Upper lobe of right lung (tissue), 1 donor: ENCODE measurements at regions not wholly inside any gene's neighbourhood (a gene's known extent, or its start where the extent isn't known, plus 50 kb on each side); places are given as distances from the start of the nearest gene placed in this dataset.

Experiments
- ATAC-seq: fragments of 200-7000 bp; cut with Tn5 transposase; one replicate; pipeline ENCODE4 v1.9.1; 2020; ENCODE audit warnings: mild to moderate bottlenecking, moderate library complexity
- DNase-seq: peaks from one replicate; pipeline ENCODE4 v3.0.0-alpha.2; 2020
- H3K27ac ChIP-seq: fragments of 200-600 bp; one replicate; pipeline ENCODE4 v1.8.0; 2022
- H3K27me3 ChIP-seq: fragments of 200-600 bp; one replicate; pipeline ENCODE4 v1.8.0; 2022; ENCODE audit warnings: mild to moderate bottlenecking
- H3K36me3 ChIP-seq: fragments of 200-600 bp; one replicate; pipeline ENCODE4 v1.8.0; 2022
- H3K4me1 ChIP-seq: fragments of 200-600 bp; one replicate; pipeline ENCODE4 v1.8.0; 2022
- H3K4me3 ChIP-seq: fragments of 200-600 bp; one replicate; pipeline ENCODE4 v1.8.0; 2022; ENCODE audit warnings: mild to moderate bottlenecking
- H3K9me3 ChIP-seq: fragments of 200-600 bp; one replicate; pipeline ENCODE4 v1.8.0; 2022
- CTCF ChIP-seq: fragments of 200-600 bp; IDR thresholded peaks from one replicate; pipeline ENCODE4 v1.8.0; 2022; ENCODE audit warnings: antibody characterized with exemption
- intact Hi-C: fragments of 100-400 bp; cut with DNase I; formaldehyde crosslinking; loops from one replicate; pipeline ENCODE4 v1.11.0; 2022
- donor health status: DM: no; HTN: yes; CAD: no; lungs with severe emphysema.

- no peaks in the 10 kb centered on the region for H3K27me3 ChIP-seq
- no peak for TF ChIP-seq CTCF
- no peak overlapping the region for H3K27ac ChIP-seq
- no peak overlapping the region for H3K4me3 ChIP-seq
- intact Hi-C loops: no loop called here
- H3K4me1 ChIP-seq: no peaks in the 10 kb centered on the region
- H3K9me3 ChIP-seq: no peaks in the 10 kb centered on the region
- ATAC-seq (no peak), DNase-seq (no peak)
- no peaks in the 10 kb centered on the region for H3K36me3 ChIP-seq
Observed at GRCh38 chr14:85728476-85729065, 198.6 kb downstream of the FLRT2 start.

- H3K36me3 ChIP-seq: no peaks in the 10 kb centered on the region
- no peak for ATAC-seq
- DNase-seq: no peak
- TF ChIP-seq CTCF: no peak
- no peaks in the 10 kb centered on the region for H3K4me1 ChIP-seq
- no peaks in the 10 kb centered on the region for H3K27me3 ChIP-seq
- H3K4me3 ChIP-seq: no peak overlapping the region
- peaks cover 3% of the 10 kb centered on the region for H3K9me3 ChIP-seq
- H3K27ac ChIP-seq: no peak overlapping the region
- intact Hi-C loops: no loop called here
Observed at GRCh38 chr14:85714069-85714468, 184.1 kb downstream of the FLRT2 start.

GRCh38 chr14:85711620-85712019 lies 181.7 kb downstream of the FLRT2 start:
- Histone ChIP-seq H3K4me3 (no peak overlapping the region), H3K4me1 (no peaks in the 10 kb centered on the region), H3K27ac (no peak overlapping the region), H3K27me3 (no peaks in the 10 kb centered on the region), H3K9me3 (no peaks in the 10 kb centered on the region), H3K36me3 (no peaks in the 10 kb centered on the region)
- TF ChIP-seq CTCF: no peak
- intact Hi-C loops: no loop called here
- DNase-seq (no peak), ATAC-seq (no peak)
